Suppressor macrophage treated with lipopolysaccharide for 1 hour (primary cell): ENCODE measurements at regions not wholly inside any gene's neighbourhood (a gene's known extent, or its start where the extent isn't known, plus 50 kb on each side); places are given as distances from the start of the nearest gene placed in this dataset.
"Not testable (repeated sequence)": the region's sequence is repeated elsewhere in the genome, so short reads cannot be mapped to it uniquely, and the experiment has no call there.

Source experiments
- DNase-seq, 3 donors: peaks; one replicate each; pipeline ENCODE4 v3.0.0-alpha.2; 2020 to 2022

GRCh38 chr9:115585458-115585857 lies 467.5 kb upstream of the TNC start:
- DNase-seq = not testable (repeated sequence)

GRCh38 chr9:115587310-115587709 lies 469.4 kb upstream of the TNC start:
- no peak for DNase-seq

- DNase-seq = no peak
Measured at GRCh38 chr9:115590011-115590410, 472.1 kb upstream of the TNC start.

GRCh38 chr9:115591584-115591984 lies 473.6 kb upstream of the TNC start:
- DNase-seq = peak; percentile 35 to 68 (median 53)

GRCh38 chr9:115593587-115594091 lies 475.7 kb upstream of the TNC start:
- DNase-seq = peak; percentile 30 to 44 (median 41)

- no peak for DNase-seq
Measured at GRCh38 chr9:115594557-115594956, 476.6 kb upstream of the TNC start.

GRCh38 chr9:115596021-115596745 lies 478.2 kb upstream of the TNC start:
- no peak for DNase-seq

GRCh38 chr9:115596746-115597080 lies 478.8 kb upstream of the TNC start:
- DNase-seq = no peak

GRCh38 chr9:115597330-115597895 lies 479.5 kb upstream of the TNC start:
- no peak for DNase-seq

- no peak for DNase-seq
Measured at GRCh38 chr9:115598751-115599150, 480.8 kb upstream of the TNC start.

GRCh38 chr9:115599898-115600297 lies 481.9 kb upstream of the TNC start:
- DNase-seq = no peak

GRCh38 chr9:115601434-115601833 lies 483.5 kb upstream of the TNC start:
- no peak for DNase-seq

- DNase-seq = no peak
Measured at GRCh38 chr9:115604831-115605483, 487.0 kb upstream of the TNC start.

- no peak for DNase-seq
Measured at GRCh38 chr9:115606838-115607237, 488.9 kb upstream of the TNC start.

- DNase-seq = no peak
Measured at GRCh38 chr9:115614326-115614999, 496.5 kb upstream of the TNC start.

GRCh38 chr9:115615000-115615401 lies 497.0 kb upstream of the TNC start:
- no peak for DNase-seq

- no peak for DNase-seq
Measured at GRCh38 chr9:115615821-115616665, 498.1 kb upstream of the TNC start.

GRCh38 chr9:115616666-115617239 lies 498.8 kb upstream of the TNC start:
- DNase-seq = no peak

GRCh38 chr9:115625251-115625650 lies 507.3 kb upstream of the TNC start:
- no peak for DNase-seq

GRCh38 chr9:115625954-115626353 lies 508.0 kb upstream of the TNC start:
- no peak for DNase-seq

GRCh38 chr9:115627511-115627910 lies 509.6 kb upstream of the TNC start:
- no peak for DNase-seq

- no peak for DNase-seq
Measured at GRCh38 chr9:115628426-115628825, 510.5 kb upstream of the TNC start.
